Heart right ventricle (tissue), 16 donors: ENCODE measurements at regions not wholly inside any gene's neighbourhood (a gene's known extent, or its start where the extent isn't known, plus 50 kb on each side); places are given as distances from the start of the nearest gene placed in this dataset.

Source experiments
- ATAC-seq, 8 donors: fragments of 200-7000 bp; cut with Tn5 transposase; one replicate each; pipeline ENCODE4 v1.9.1; 2020; ENCODE audit warnings: mild to moderate bottlenecking in 8 of 8, moderate library complexity in 8 of 8, moderate number of reproducible peaks in 1 of 8
- DNase-seq, 2 donors: peaks; one replicate each; pipeline ENCODE4 v3.0.0-alpha.2; 2020
- H3K27ac ChIP-seq, 10 donors: fragments of 200-600 bp; sonication (generic) in 2 of 10; one replicate each; pipeline versions ENCODE4 v1.5.0 to v1.8.0; 2020 to 2022; ENCODE audit warnings: mild to moderate bottlenecking in 3 of 10
- H3K27me3 ChIP-seq, 7 donors: fragments of 200-600 bp; one replicate each; pipeline ENCODE4 v1.8.0; 2021 to 2022; ENCODE audit warnings: mild to moderate bottlenecking in 2 of 7
- H3K36me3 ChIP-seq, 9 donors: fragments of 200-600 bp; sonication (generic) in 1 of 9; one replicate each; pipeline versions ENCODE4 v1.5.0 to v1.8.0; 2020 to 2022; ENCODE audit warnings: mild to moderate bottlenecking in 2 of 9
- H3K4me1 ChIP-seq, 9 donors: fragments of 200-600 bp; sonication (generic) in 1 of 9; one replicate each; pipeline versions ENCODE4 v1.5.0 to v1.8.0; 2020 to 2022; ENCODE audit warnings: mild to moderate bottlenecking in 4 of 9
- H3K4me3 ChIP-seq, 10 donors: fragments of 200-600 bp; sonication (generic) in 2 of 10; one replicate each; pipeline versions ENCODE4 v1.5.0 to v1.8.0; 2020 to 2022; ENCODE audit warnings: mild to moderate bottlenecking in 7 of 10, moderate library complexity in 2 of 10
- H3K9me3 ChIP-seq, 11 donors: fragments of 200-600 bp in 10 of 11; sonication (generic) in 2 of 11; one replicate each; pipeline versions ENCODE4 v1.5.0 to v1.8.0; 2013 to 2022; ENCODE audit warnings: mild to moderate bottlenecking in 2 of 11, control low read depth in 1 of 11, moderate library complexity in 1 of 11
- WGBS, 2 donors: extraction: QIAGEN DNeasy Blood & Tissue Kit; methylation state at CpG; one replicate each; pipeline ENCODE4 v1.1.7; 2013; ENCODE audit warnings: inconsistent platforms in 1 of 2; 5-methylcytosine and 5-hydroxymethylcytosine counted together
- intact Hi-C, 10 donors: fragments of 100-400 bp; cut with DNase I; formaldehyde crosslinking; loops; one replicate each; pipeline versions ENCODE4 v1.11.1 to v1.14.2; 2022
- TF ChIP-seq, protein P1 (sequence below), 9 donors: fragments of 200-600 bp; sonication (generic) in 2 of 9; IDR thresholded peaks; one replicate each; pipeline versions ENCODE4 v1.5.0 to v1.8.0; 2021 to 2022; ENCODE audit warnings: antibody characterized with exemption in 9 of 9, mild to moderate bottlenecking in 5 of 9, moderate library complexity in 1 of 9
- donor health status: Arrhythmogenic right ventricular cardiomyopathy.
- donor health status: ischemic (EF 13 %, LVEDD 7.1; RV severe dilation, severe dysfunction).
- donor health status: healthy with polysubstance abuse.
- donor health status: DM: no; HTN: yes; CAD: no.
- donor health status: DM: no; HTN: no; CAD: no.
- donor health status: ischemic (EF 25% LVEDD 6.9; RV normal size, moderate dysfunction).
- donor health status: ischemic (EF 25% LVEDD 5.7; RV mildly dilated, moderate dysfunction).
- donor health status: healthy.
- donor health status: DM: yes; HTN: yes; CAD: no.
- donor health status: Ischemic cardiomyopathy.
- donor health status: ischemic (EF 35%, LVEDD 5.7; RV mildly dilated, moderate dysfunction).
- donor health status: nonischemic (EF 11% LVEDD 7.7; RV severe dilation, severe dysfunction).
- donor health status: DM: yes; HTN: yes; CAD: no.
- donor health status: PGD.
- donor health status: ischemic (EF 29% LVEDD 5.4; RV normal size, mild dysfunction).
- donor health status: nonischemic (EF 23%, LVEDD 6.1; RV moderate dilation, normal function).

DNA sequence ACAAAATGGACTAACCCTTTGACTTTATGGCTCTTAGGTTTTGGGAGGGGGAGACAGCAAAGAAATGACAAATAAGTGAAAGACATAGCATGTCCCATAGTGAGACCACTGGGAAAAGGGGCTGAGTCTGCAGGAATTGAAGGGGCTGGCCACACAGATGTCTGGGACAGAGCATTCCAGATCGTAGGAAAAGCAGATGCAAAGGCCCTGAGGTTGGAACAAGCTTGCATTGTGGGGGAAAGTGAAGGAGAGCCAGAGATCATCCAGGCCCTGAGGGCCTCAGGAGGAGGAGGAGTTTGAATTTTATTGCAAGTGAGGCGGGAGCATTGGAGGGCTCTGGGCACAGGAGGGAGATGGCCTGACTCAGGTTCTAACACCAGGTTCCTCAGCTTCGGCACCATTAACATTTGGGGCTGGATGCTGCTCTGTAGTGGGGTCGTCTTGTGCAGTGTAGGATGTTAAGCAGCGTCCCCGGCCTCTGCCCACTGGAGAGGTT lies 97.5 kb downstream of the CEBPB start:
- Histone ChIP-seq H3K9me3 (no peaks in the 10 kb centered on the region), H3K27ac (no peak overlapping the region), H3K4me3 (no peak overlapping the region), H3K27me3 (no peaks in the 10 kb centered on the region), H3K4me1 (peaks cover 15 to 62% (median 52%) of the 10 kb centered on the region in 9 donors), H3K36me3 (no peaks in the 10 kb centered on the region)
- ATAC-seq (no peak), DNase-seq (no peak)
- intact Hi-C loops = loop anchor here in 3 of 10 donors (10.0 kb wide), 3 partner anchors 63 to 177 kb away; no protein-coding TSS in a partner anchor
- TF ChIP-seq, protein P1, sequence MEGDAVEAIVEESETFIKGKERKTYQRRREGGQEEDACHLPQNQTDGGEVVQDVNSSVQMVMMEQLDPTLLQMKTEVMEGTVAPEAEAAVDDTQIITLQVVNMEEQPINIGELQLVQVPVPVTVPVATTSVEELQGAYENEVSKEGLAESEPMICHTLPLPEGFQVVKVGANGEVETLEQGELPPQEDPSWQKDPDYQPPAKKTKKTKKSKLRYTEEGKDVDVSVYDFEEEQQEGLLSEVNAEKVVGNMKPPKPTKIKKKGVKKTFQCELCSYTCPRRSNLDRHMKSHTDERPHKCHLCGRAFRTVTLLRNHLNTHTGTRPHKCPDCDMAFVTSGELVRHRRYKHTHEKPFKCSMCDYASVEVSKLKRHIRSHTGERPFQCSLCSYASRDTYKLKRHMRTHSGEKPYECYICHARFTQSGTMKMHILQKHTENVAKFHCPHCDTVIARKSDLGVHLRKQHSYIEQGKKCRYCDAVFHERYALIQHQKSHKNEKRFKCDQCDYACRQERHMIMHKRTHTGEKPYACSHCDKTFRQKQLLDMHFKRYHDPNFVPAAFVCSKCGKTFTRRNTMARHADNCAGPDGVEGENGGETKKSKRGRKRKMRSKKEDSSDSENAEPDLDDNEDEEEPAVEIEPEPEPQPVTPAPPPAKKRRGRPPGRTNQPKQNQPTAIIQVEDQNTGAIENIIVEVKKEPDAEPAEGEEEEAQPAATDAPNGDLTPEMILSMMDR (IDR thresholded peaks at IDR 0.05) = no peak
- 90 to 95% methylated on average over 6 of the region's 6 CpGs for WGBS, 2 donors

DNA sequence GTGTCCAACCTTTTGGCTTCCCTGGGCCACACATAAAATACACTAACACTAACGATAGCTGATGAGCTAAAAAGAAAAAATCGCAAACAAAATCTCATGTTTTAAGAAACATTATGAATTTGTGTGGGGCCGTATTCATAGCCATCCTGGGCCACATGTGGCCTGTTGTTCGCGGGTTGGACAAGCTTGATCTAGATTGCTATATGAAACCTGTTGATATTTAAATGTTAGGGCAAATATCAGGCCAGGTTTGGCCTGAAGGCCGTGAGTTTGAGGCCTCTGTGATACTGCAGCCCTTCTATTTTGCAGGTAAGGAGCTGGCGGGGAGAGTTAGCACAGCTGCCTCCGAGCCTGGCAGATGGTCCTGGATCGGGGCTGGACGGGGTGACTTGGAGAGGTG lies 99.0 kb downstream of the CEBPB start:
- DNase-seq (no peak), ATAC-seq (no peak)
- Histone ChIP-seq H3K9me3 (no peaks in the 10 kb centered on the region), H3K4me3 (no peak overlapping the region), H3K4me1 (peaks cover 13 to 53% (median 42%) of the 10 kb centered on the region in 9 donors), H3K27ac (no peak overlapping the region), H3K36me3 (no peaks in the 10 kb centered on the region), H3K27me3 (no peaks in the 10 kb centered on the region)
- TF ChIP-seq, protein P1 (IDR thresholded peaks at IDR 0.05) = no peak
- WGBS, 2 donors = 93 to 95% methylated on average over 10 of the region's 10 CpGs
- intact Hi-C loops = loop anchor here in 3 of 10 donors (10.0 kb wide), 3 partner anchors 65 to 175 kb away; no protein-coding TSS in a partner anchor

DNA sequence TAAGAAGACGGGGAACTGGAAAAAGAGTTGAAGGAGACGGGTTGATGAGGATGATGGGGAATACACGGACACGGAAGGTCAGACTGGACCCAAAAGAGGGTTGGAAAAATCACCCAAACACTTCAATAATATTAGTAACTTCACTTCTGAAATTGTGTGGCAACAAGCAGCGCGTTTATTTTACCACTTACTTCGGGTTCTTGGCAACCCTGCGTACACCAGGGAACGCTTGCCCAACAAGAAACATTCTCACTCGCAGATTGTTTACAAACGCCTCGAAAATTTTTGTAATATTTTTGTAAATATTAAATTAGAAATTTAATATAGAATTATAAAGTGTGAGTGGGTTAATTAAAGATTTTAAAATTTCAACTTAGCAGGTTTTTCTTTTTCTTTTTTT lies 99.5 kb downstream of the CEBPB start:
- Histone ChIP-seq H3K4me1 (peaks cover 8 to 48% (median 37%) of the 10 kb centered on the region in 9 donors), H3K27ac (no peak overlapping the region), H3K27me3 (no peaks in the 10 kb centered on the region), H3K36me3 (no peaks in the 10 kb centered on the region), H3K9me3 (no peaks in the 10 kb centered on the region), H3K4me3 (no peak overlapping the region)
- WGBS, 2 donors = 94% methylated on average over 12 of the region's 12 CpGs
- intact Hi-C loops = no loop called here
- TF ChIP-seq, protein P1 (IDR thresholded peaks at IDR 0.05) = no peak
- no peak for DNase-seq
- ATAC-seq = no peak

DNA sequence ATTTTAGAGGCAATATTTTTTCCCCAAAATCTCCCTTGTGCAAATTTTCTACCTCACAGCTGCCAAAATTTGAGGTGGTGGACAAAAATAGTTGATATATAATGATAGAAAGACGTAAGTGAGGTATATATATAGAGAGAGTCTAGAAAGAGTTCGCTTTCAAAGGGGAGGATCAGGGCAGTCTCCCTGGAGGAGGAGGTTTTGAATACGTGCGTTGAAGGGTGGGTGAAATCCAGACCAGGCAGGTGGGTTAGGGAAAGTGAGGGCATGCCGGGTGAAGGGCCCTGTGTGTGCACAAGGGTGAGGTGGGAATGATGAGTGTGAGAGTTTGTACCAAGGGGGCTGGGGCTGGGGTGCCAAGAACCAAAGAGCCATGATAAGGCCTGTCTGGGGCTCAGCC lies 100.2 kb downstream of the CEBPB start:
- intact Hi-C loops = no loop called here
- TF ChIP-seq, protein P1 (IDR thresholded peaks at IDR 0.05) = no peak
- Histone ChIP-seq H3K27ac (peak overlapping the region in 1 of 10 donors; percentile 84), H3K27me3 (no peaks in the 10 kb centered on the region), H3K36me3 (no peaks in the 10 kb centered on the region), H3K4me3 (no peak overlapping the region), H3K4me1 (peaks cover 5 to 41% (median 31%) of the 10 kb centered on the region in 9 donors), H3K9me3 (no peaks in the 10 kb centered on the region)
- ATAC-seq (no peak), DNase-seq (no peak)
- 74 to 77% methylated on average over 5 of the region's 5 CpGs for WGBS, 2 donors
